SIG-M5 treated with dmso at 0.1 percent for 504 hours (cell line): ENCODE measurements at regions not wholly inside any gene's neighbourhood (a gene's known extent, or its start where the extent isn't known, plus 50 kb on each side); places are given as distances from the start of the nearest gene placed in this dataset.
"Not testable (repeated sequence)": the region's sequence is repeated elsewhere in the genome, so short reads cannot be mapped to it uniquely, and the experiment has no call there.

Experiments
- DNase-seq: peaks from one replicate; lab custom pipeline; 2025; ENCODE audit not compliant: unreplicated experiment; lab: John Stamatoyannopoulos, UW

DNA sequence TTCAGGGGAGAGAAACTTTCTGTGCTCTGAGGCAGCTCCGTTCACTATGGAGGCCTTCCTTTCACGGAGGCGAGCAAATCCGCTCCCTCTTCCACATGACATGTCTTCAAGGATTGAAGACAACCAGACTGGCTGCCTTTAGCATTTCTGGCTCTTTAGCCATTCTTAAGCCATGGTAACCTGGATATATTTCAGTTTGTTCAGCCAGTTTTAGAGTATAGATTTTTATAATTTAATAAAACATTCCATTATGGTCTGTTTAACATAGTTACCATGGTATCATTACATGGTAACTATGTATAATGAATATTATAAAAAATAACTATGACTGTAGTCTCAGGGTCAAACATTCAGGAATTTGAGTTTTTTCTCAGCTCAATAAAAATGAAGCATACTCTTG is 54.2 kb upstream of the NFIA start:
- DNase-seq = no peak

DNA sequence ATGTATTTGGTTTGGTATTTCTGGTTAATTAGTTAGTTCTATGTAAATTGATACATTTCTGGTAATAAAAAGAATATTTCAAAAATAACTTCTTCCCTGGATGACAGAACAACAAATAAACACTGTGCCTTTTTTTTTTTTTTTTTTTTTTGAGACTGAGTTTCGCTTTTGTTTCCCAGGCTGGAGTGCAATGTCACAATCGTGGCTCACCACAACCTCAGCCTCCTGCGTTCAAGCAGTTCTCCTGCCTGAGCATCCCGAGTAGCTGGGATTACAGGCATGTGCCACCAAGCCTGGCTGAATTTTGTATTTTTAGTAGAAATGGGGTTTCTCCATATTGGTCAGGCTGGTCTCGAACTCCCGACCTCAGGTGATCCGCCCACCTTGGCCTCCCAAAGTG is 64.3 kb upstream of the NFIA start:
- not testable (repeated sequence) for DNase-seq

DNA sequence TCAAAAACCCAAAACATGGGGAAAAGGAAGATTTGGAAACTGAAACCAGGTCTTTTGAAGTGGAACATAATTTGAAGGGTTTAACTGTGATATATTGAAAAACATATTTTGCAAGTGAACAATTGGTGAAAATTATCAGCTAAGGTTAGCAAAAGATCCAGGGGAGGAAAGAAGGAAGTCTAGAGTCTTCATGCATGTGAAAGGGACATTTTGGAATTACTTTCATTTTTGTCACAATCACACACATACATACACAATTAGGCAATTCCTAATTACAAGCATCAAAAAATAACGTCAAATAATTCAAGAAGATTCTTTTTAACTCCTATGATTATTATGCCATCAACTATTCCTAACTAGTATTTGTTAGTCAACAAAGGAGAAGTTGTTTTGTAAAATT is 64.7 kb upstream of the NFIA start:
- no peak for DNase-seq

DNA sequence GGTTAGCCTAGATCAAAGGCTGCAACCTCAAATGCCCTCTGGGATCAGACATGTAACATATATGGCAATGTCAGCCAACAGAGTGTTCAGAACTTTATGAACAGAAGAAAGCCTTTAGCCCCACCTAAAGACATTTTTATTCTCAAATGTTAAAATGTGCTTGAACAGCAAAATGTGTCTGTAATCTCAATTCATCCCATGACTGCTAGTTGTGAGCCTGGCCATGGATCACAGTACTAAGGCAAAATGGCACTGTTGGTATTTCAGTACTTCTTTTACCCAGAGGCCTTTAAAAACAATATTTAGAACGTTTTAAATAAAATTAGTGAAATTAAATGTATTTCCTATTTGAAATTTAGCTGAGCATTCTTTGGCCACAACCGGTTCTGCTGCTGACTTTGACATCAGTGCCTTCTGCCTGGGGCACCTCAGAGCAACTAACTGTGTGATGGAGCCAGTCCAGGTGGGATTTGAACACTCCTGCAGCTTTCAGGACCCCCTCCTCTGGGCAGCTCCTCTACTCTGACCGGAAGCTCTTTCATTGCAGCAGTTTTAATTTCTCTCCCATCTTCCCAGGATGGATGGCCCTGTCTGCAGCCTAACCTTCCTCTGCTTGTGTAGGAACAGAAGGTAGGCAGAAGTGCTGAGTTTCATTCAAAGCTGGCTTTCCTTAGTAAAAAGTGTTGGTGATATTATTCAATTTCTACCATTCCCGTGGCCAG is 68.3 kb upstream of the NFIA start:
- DNase-seq = no peak

DNA sequence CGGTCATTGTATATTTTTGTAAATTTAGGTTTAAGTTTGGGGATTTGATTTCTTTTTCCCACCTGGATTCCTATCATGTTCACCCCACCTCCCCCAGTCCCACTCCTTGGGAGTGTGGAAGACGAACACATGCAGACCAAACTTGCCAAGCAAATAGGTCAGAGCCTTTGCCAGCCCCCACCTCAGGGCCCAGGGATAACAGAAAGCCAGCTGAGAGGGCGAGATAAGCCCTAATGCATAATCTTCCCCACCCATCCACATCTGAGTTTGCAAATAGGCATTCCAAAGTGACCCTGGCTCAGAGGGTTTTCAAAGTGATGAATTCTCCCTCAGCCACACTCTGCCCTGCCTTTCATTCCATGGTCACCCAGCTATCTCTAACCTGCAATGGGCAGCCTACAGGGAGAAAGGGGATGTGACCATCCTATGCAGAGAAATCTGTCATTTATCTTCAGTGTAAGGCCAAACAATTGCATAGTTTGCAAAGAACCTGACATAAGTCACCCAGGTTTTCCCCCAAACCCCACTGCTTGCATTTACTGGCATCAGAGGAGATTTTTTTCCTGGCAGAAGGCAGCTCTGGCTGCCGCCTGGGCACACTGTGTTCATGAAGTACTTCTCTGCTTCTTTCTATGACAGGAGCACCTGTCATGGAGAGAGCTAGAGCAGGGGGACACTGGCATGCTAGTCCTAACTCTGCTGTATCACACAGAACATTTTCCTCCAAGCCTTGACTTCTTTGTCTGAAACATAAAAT is 69.0 kb upstream of the NFIA start:
- no peak for DNase-seq

DNA sequence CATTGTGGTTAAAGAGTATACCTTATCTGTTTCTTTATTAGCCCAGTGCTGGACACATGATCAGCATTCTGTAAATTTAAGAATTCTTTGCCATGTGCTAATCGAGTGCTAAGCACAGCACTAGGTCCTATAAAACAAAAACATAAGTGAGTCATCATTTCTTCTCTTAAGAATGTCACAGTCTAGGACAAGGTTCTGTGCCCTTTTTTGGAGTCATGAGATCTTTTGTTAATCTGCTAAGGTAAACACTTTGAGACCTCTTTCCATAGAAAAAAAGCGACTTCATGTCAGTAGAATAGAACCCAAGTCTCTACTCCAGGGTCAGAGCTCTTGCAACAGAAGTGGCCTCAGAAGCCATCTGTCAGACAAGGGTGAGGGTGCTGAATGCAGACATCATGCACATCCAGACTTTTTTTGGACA is 70.0 kb upstream of the NFIA start:
- no peak for DNase-seq

DNA sequence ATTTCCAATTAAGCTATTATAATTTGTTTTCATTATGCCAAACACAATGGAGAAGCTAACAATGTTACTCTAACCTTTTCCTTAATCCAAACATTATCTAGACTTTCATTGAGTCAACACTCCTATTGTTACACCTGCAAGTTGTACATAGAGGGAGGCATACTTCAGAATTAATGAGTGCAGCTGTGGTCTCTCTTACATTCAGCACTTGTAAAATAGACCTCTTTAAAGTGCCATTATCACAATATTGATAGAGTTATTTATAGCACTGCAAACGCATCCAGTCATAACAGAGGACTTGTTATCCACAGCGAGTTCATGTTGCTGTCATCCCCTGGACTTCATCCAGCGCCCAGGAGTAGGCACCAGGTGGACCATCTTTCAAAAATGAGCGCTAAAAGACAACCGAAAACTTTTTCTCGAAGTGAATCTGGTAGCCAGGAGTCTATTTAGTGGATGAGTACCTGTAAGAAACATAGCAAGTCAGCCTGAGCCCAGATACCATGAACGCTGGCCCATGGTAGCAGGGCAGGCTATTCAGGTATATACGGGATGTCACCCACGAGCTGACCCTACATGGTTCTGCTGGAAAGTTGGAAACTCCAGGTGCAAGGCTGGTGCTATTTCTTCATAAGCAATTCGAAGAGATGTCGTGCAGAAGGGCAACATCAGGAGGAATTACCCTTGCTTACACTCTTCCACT is 70.6 kb upstream of the NFIA start:
- DNase-seq = no peak

DNA sequence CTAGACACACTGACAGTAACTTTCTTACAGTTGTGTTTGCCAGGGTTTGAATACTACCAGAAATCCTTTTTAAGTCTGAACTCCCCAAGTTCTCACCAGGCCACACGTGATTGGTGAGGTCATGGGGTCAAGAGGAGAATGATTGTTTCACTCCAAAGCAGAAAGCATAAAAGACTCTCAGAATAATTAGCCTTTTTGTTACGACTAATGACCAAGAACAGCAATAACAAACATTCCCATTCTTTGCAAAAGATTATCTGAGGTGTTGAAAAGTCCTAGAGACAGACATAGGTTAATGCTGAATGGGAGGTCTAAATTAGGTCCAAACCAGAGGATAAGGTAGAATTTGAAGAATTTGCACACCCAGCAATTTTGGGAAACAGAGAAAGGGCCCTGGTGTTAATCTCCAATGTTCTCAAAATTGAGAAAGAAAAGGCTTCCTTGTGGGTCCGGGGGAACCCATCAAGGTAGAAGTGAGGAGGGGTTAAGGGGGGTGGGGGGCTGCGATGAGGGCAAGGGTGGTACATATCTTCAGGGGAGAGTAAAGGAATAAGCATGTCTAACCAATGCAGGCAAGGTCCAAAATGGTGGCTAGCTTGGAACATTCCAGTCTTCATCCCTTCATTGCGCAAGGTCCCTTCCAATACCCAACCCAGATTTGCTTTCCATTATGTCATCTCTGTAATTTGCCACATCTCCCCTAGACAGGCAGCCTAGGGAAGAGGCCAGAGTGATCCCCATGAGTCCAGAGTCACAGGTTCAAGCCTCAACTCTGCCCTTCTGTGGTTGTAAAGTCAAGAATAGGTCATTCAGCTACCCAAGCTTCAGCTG is 74.6 kb upstream of the NFIA start:
- DNase-seq = no peak

DNA sequence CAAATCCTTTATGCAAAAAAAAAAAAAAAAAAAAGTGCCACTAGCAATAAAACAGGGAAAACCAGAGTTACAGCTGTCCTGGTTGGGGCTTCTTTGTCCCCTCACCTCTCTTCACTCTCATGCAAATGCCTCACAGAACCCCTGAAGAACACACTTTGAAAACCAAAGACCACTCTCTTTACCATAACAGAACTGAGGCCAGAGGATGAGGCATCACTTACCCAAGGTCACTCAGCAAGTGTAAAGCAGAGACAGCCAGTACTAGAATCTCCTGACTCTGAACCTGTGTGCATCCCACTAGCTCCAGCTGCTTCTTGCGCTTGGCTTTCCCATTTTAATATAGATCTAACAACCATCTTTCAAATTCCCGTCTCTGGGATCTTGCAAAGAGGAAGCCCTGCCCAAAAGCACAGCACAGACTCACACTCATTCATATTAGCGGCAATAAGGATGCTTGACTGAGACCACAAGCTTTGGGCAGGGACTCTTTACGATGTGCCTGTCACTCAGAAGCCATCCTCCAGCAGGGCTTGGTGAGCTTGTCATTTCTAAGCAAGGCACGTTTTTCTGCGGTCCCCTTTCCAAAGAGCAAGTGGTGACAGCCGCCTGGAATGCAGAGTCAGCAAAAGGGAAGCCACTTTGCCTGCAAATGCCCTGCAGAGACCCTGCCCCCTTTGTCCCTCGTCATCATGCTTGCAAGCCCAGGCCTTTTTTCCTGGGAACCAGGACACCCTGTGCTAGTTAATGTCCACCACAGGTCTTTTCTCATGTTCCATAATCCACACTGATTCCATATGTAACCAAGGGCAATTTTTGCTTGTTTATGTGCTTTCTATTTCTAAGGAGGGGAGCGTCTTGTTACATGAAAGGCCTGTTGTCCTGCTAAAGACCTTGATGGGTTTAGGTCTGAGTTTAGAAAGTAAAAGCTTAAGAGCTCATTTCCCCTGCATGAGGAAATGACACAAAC is 76.5 kb upstream of the NFIA start:
- DNase-seq = no peak

DNA sequence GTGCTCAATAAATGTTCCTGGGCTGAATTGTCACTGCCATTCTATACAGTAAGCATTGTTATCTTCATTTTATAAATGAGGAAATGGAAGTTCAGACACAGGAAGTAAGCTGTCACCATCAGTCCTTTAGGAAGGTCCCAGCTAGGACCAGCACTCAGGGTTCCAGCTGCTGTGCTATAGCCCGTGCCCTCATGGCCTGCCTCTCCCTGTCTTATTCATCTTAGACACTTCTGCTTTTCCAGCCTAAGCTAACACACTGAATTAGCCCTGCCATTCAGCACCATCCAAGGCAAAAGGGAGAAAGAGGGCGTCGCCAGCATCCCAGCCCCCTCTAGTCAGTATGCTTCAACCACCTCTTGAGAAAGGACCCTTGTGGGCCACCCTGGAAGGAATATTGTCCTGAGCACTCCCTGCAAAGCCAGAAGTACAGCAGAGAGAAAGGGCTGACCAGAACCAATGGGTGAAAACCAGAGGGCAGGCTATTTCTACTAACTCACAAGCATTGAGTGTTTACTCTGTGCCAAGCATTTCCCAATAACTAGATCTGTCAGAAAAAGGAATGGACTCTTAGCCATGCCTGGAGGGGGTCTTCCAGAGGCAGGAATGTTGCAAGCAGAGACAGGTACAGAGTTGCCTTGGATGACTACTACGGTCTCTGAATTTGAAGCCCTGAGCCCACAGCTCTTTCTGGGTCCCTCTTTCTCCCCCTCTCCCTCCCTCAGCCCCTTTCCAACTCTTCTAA is 77.9 kb upstream of the NFIA start:
- DNase-seq = peak; percentile 19

DNA sequence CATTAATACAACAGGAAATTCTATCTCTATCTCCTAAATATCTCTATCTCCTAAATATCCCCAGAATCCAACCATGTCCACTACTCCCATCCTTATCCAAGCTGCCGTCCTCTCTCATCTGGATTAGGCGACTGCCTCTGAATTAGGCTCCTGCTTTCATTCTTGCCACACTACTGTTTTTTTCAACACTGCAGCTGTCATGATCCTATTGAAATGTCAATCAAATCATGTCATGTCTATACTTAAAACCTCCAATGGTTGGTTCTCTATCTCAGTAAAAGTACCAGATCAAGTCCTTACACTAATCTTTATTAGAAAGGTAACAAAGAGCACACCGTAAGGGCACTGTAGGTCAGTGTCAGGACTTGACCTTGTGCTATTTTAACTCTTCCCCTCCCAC is 82.0 kb upstream of the NFIA start:
- DNase-seq = no peak

DNA sequence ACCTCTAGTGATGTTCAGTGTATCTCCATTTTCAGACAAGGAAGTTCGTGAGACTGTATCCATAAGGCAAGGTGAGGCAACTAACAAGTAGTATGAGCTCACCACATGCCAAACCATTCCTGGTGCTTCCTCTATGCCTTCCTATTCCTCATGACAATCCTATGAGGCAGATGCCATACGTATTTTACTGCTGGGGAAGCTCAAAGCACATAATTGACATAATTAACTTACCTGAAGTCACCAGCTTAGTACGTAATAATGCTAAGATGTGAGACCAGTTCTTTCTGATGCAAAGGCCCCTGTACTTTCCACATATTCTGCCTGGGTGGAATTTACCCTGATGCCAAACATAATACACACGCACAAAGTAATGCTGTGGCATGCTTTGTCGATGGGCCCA is 83.6 kb upstream of the NFIA start:
- no peak for DNase-seq

DNA sequence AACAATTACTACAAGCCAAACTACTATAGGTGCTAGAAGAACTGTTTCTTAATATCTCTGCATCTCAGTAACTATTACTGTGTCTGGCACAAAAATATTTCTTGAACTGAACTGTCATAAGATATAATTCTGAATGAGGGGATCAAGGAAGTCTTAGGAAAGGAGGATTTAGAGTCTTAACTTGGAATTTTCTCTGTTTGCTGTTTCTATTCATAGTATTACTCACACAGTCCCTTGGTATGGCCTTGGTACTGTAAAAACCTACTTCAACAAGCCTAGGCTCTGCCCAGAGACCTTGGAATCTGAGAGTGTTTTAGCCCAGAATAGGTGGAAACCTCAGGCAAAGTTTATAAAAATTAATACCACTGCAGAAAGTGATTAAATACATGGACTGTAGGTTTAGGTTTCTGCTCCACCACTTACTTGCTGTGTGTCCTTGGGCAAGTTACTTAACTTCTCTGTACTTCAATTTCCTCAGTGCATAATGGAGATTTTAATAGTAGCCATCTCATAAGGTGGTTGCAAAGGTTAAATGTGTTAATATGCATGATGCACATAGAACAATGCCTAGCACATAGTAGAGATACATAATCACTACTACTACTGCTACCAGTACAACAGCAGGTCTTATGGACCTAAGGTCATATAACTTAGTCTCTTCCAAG is 87.4 kb upstream of the NFIA start:
- no peak for DNase-seq

DNA sequence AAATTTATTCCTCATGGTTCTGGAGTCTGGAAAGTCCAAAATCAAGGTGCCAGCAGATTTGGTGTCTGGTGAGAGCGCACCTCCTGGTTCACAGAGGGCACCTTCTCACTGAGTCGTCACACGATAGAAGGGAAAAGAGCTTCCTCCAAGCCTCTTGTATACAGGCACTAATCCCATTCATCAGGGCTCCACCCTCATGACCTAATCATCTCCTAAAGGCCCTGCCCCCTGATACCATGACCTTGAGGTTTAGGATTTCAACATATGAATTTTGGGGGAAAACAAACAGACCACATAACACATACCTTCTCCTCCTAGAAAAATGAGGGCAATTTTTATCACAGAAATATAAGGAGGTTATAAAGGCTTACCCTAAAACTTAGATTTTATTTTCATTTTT is 88.0 kb upstream of the NFIA start:
- DNase-seq = no peak

DNA sequence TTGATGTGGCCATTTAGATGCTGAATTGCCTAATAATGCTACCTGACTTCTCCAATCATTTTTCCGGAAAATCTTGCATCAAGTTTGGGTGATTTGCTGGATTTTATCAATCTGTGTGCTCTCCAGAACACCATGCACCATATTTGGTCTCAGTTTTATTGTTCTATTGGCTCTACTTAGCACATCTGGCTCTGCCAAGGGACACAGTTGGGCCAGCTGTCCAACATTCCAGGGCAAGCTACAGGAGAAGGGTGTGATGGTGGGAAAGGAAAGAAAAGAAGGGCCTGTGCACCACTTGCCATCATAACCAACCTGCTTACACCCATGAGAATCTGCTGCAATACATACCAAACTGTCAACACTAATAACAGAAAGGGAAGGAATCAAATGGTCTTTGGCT is 90.2 kb upstream of the NFIA start:
- no peak for DNase-seq

DNA sequence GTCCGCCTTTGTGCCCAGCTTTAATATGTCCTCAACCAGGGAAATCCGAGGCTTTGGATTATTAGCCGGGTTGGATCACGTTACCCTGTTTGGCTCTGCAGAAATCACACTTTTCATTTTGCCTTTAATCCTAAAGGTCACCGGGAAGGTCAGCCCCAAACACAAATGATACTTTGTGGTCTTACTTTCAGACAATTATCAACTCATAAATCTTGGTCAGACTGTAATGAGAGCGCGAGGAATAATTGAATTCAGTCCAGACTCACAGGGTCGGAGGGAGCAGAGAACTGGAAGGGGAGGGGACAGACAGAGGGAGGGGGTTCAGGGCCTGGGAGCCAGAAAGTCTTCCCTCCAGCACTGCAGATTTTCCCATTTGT is 91.7 kb upstream of the NFIA start:
- DNase-seq = no peak

DNA sequence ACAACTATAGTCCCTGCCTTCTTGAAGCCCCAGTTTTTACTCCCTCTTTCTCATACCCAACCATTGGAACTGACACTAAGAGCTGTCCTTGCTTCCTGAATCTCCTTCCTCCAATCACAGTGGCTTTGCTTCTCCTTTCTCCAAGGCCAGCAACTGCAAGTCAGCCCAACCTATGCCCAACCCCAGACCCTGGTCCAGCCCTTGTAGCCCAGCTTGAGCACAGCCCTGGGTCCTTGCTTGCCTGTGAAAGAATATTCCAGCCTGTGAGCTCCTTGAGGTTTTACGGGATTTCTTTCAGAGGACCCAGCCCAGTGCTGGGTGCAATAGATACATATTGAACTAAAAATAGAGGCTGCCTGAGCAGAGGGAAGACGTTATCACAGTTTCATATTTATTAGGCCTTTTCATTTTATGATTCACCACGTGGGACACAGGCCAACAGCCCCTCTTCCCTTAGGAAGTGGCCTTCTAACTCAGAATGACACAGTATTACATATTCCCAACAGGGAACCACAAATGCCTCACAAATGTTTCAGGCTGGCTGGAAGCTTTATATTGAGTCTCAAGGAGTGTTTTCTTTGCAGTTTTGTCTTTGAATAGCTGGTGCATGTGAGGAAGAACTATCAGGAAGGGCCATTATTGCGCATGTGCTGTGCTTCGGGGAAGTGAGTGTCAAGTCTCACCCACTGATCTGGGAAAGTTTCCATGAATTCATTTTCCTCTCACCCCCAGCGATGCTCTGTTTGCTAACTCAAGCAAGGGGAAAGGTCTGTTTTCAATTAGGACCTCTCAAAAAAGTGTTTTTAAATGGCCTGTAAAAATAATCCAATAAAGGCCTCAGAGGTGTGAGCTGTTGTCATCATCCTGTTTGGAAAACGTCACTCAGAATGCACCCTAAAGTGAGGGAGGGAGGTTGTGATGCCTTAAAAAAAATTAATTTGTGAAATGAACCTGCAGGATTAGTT is 92.3 kb upstream of the NFIA start:
- no peak for DNase-seq

DNA sequence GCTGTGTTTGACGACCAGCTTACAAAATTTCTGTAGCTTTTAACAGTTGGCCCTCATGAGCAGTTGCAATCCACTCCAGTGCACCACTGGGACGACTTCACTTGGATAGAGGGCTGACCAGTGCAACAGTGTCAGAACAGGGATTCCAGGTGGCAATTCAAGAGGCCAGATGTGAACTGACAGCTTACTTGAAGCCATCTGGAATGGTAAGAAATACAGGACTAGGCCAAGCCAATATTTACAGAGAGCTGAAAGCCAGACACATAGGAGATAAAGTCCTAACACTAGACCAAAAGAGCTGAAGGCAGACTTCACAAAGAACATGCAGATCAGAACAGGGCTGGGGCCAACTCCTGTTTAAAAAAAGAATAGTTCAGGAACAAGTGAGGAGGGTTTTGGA is 93.5 kb upstream of the NFIA start:
- DNase-seq = no peak
